ENCODE measurements at regions not wholly inside any gene's neighbourhood (a gene's known extent, or its start where the extent isn't known, plus 50 kb on each side); places are given as distances from the start of the nearest gene placed in this dataset.

DNA sequence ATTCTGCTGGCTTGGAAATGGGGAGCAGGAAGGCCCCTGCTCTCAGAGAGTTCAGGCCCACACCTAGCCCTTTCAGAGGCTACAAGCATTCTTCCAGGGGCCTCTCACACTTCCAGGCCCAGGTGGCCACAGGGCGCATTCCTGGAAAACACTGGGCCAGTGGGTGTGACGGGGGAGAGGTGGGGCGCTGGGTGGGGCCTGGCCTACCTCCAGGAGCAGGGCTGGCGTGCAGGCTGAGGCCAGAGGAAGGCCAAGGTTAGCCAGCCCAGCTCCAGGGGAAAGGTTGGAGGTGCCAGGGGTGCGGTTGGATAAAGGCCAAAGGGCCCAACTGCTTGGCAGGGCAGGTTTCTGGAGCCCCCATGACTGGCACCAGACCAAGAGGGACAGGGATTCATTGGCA lies 198.2 kb downstream of the MAF start:
- H3K4me3 ChIP-seq (ENCODE audit: low read length), result no peak overlapping the region
- H3F3A ChIP-seq (ENCODE audit: insufficient read depth, low read length, poor library complexity, severe bottlenecking), result no peaks in the 10 kb centered on the region
- TF ChIP-seq EP300 (conservative IDR thresholded peaks at IDR 0.05; ENCODE audit: poor library complexity, severe bottlenecking) (no peak), MXI1 (conservative IDR thresholded peaks at IDR 0.05; ENCODE audit: poor library complexity, severe bottlenecking) (no peak), EZH2 (IDR thresholded peaks at IDR 0.05; ENCODE audit: borderline replicate concordance, insufficient read depth, low read length, poor library complexity, severe bottlenecking) (no peak)
- TF ChIP-seq, protein P1, sequence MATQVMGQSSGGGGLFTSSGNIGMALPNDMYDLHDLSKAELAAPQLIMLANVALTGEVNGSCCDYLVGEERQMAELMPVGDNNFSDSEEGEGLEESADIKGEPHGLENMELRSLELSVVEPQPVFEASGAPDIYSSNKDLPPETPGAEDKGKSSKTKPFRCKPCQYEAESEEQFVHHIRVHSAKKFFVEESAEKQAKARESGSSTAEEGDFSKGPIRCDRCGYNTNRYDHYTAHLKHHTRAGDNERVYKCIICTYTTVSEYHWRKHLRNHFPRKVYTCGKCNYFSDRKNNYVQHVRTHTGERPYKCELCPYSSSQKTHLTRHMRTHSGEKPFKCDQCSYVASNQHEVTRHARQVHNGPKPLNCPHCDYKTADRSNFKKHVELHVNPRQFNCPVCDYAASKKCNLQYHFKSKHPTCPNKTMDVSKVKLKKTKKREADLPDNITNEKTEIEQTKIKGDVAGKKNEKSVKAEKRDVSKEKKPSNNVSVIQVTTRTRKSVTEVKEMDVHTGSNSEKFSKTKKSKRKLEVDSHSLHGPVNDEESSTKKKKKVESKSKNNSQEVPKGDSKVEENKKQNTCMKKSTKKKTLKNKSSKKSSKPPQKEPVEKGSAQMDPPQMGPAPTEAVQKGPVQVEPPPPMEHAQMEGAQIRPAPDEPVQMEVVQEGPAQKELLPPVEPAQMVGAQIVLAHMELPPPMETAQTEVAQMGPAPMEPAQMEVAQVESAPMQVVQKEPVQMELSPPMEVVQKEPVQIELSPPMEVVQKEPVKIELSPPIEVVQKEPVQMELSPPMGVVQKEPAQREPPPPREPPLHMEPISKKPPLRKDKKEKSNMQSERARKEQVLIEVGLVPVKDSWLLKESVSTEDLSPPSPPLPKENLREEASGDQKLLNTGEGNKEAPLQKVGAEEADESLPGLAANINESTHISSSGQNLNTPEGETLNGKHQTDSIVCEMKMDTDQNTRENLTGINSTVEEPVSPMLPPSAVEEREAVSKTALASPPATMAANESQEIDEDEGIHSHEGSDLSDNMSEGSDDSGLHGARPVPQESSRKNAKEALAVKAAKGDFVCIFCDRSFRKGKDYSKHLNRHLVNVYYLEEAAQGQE (IDR thresholded peaks at IDR 0.05; ENCODE audit: borderline replicate concordance), result no peak
- H3K27ac ChIP-seq (ENCODE audit: low read length), result no peak overlapping the region
- H3K4me2 ChIP-seq (ENCODE audit: low read length), result no peak overlapping the region
- no peaks in the 10 kb centered on the region for H3K27me3 ChIP-seq (ENCODE audit: insufficient read depth, low read depth, low read length)
- H3K36me3 ChIP-seq (ENCODE audit: insufficient read depth, low read length), result no peaks in the 10 kb centered on the region
- H3K79me2 ChIP-seq (replicated peaks; ENCODE audit: insufficient read depth, low read length), result no peaks in the 10 kb centered on the region
- no peaks in the 10 kb centered on the region for H4K20me1 ChIP-seq (ENCODE audit: insufficient read depth)
- H3K9me2 ChIP-seq (ENCODE audit: insufficient read depth, low read length), result no peaks in the 10 kb centered on the region
- no peaks in the 10 kb centered on the region for H3K9me3 ChIP-seq (ENCODE audit: low read length)
- H3K9ac ChIP-seq (ENCODE audit: low read length), result no peak overlapping the region
- no peak overlapping the region for H2AFZ ChIP-seq (ENCODE audit: low read depth, low read length)

DNA sequence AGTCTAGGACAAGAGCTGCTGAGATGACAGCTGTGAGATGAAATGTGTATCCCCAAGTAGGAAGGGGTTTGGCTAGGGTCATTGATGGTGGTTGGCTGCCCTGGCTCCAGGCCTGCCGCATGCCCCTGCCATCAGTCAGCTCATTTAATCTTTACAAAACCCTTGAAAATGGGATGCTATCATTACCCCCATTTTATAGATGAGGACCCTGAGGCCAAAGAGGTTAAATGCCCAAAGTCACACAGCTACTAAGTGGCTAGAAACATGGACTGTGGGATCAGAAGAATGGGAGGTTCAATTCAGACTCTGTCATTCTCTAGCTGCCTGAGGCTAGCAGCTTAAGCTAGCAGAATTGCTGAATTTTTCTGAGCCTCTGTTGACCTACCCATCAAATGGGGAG lies 198.8 kb downstream of the MAF start:
- H3K9ac ChIP-seq (ENCODE audit: low read length), result no peak overlapping the region
- H3K9me3 ChIP-seq (ENCODE audit: low read length), result no peaks in the 10 kb centered on the region
- no peak overlapping the region for H3K27ac ChIP-seq (ENCODE audit: low read length)
- no peaks in the 10 kb centered on the region for H3K27me3 ChIP-seq (ENCODE audit: insufficient read depth, low read depth, low read length)
- H3K9me2 ChIP-seq (ENCODE audit: insufficient read depth, low read length), result no peaks in the 10 kb centered on the region
- H3K4me2 ChIP-seq (ENCODE audit: low read length), result no peak overlapping the region
- H3K79me2 ChIP-seq (replicated peaks; ENCODE audit: insufficient read depth, low read length), result no peaks in the 10 kb centered on the region
- H4K20me1 ChIP-seq (ENCODE audit: insufficient read depth), result no peaks in the 10 kb centered on the region
- no peak overlapping the region for H3K4me3 ChIP-seq (ENCODE audit: low read length)
- TF ChIP-seq TAF1 (IDR thresholded peaks at IDR 0.05; ENCODE audit: low read depth), result no peak
- TF ChIP-seq, protein P2, sequence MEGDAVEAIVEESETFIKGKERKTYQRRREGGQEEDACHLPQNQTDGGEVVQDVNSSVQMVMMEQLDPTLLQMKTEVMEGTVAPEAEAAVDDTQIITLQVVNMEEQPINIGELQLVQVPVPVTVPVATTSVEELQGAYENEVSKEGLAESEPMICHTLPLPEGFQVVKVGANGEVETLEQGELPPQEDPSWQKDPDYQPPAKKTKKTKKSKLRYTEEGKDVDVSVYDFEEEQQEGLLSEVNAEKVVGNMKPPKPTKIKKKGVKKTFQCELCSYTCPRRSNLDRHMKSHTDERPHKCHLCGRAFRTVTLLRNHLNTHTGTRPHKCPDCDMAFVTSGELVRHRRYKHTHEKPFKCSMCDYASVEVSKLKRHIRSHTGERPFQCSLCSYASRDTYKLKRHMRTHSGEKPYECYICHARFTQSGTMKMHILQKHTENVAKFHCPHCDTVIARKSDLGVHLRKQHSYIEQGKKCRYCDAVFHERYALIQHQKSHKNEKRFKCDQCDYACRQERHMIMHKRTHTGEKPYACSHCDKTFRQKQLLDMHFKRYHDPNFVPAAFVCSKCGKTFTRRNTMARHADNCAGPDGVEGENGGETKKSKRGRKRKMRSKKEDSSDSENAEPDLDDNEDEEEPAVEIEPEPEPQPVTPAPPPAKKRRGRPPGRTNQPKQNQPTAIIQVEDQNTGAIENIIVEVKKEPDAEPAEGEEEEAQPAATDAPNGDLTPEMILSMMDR (IDR thresholded peaks at IDR 0.05; ENCODE audit: poor library complexity, severe bottlenecking), result no peak
- TF ChIP-seq, protein P1 (IDR thresholded peaks at IDR 0.05; ENCODE audit: borderline replicate concordance), result no peak
- no peaks in the 10 kb centered on the region for H3K36me3 ChIP-seq (ENCODE audit: insufficient read depth, low read length)
- H2AFZ ChIP-seq (ENCODE audit: low read depth, low read length), result no peak overlapping the region
- no peaks in the 10 kb centered on the region for H3F3A ChIP-seq (ENCODE audit: insufficient read depth, low read length, poor library complexity, severe bottlenecking)

Measured in neural cell (in vitro differentiated cells).